Amniotic stem cell (primary cell): ENCODE measurements at regions not wholly inside any gene's neighbourhood (a gene's known extent, or its start where the extent isn't known, plus 50 kb on each side); places are given as distances from the start of the nearest gene placed in this dataset.
"Not testable (repeated sequence)": the region's sequence is repeated elsewhere in the genome, so short reads cannot be mapped to it uniquely, and the experiment has no call there.

Experiments used
- DNase-seq: peaks from one replicate; lab custom pipeline; 2025; lab: John Stamatoyannopoulos, UW

- no peak for DNase-seq
Observed at GRCh38 chr2:142649581-142649980, 227.9 kb upstream of the KYNU start.

- DNase-seq = no peak
Observed at GRCh38 chr2:142642650-142643049, 234.8 kb upstream of the KYNU start.

- DNase-seq = no peak
Observed at GRCh38 chr2:142629193-142629592, 248.3 kb upstream of the KYNU start.

- DNase-seq = no peak
Observed at GRCh38 chr2:142621287-142621686, 256.2 kb upstream of the KYNU start.

GRCh38 chr2:142617461-142617860 is 260.0 kb upstream of the KYNU start:
- no peak for DNase-seq

GRCh38 chr2:142615876-142616275 is 261.6 kb upstream of the KYNU start:
- no peak for DNase-seq

- not testable (repeated sequence) for DNase-seq
Observed at GRCh38 chr2:142613193-142613592, 264.3 kb upstream of the KYNU start.

GRCh38 chr2:142605421-142605820 is 272.0 kb upstream of the KYNU start:
- DNase-seq = no peak

GRCh38 chr2:142603759-142604158 is 273.7 kb upstream of the KYNU start:
- peak; percentile 1 for DNase-seq

GRCh38 chr2:142602418-142602989 is 275.0 kb upstream of the KYNU start:
- no peak for DNase-seq

- no peak for DNase-seq
Observed at GRCh38 chr2:142601794-142602193, 275.7 kb upstream of the KYNU start.

- DNase-seq = no peak
Observed at GRCh38 chr2:142599504-142599903, 278.0 kb upstream of the KYNU start.

GRCh38 chr2:142598846-142599245 is 278.6 kb upstream of the KYNU start:
- no peak for DNase-seq

- peak; percentile 4 for DNase-seq
Observed at GRCh38 chr2:142596334-142597088, 281.0 kb upstream of the KYNU start.

- no peak for DNase-seq
Observed at GRCh38 chr2:142594935-142595334, 282.5 kb upstream of the KYNU start.

GRCh38 chr2:142592171-142592570 is 285.3 kb upstream of the KYNU start:
- no peak for DNase-seq

GRCh38 chr2:142591420-142591819 is 286.0 kb upstream of the KYNU start:
- DNase-seq = no peak

GRCh38 chr2:142588269-142588668 is 289.2 kb upstream of the KYNU start:
- DNase-seq = no peak

- no peak for DNase-seq
Observed at GRCh38 chr2:142586693-142587580, 290.5 kb upstream of the KYNU start.

- DNase-seq = no peak
Observed at GRCh38 chr2:142585785-142586184, 291.7 kb upstream of the KYNU start.

GRCh38 chr2:142582317-142582716 is 295.1 kb upstream of the KYNU start:
- DNase-seq = no peak

GRCh38 chr2:142581491-142581890 is 296.0 kb upstream of the KYNU start:
- DNase-seq = no peak

GRCh38 chr2:142580691-142581090 is 296.8 kb upstream of the KYNU start:
- DNase-seq = no peak
